Lower lobe of right lung (tissue), 2 donors: ENCODE measurements at regions not wholly inside any gene's neighbourhood (a gene's known extent, or its start where the extent isn't known, plus 50 kb on each side); places are given as distances from the start of the nearest gene placed in this dataset.
"Not testable (repeated sequence)": the region's sequence is repeated elsewhere in the genome, so short reads cannot be mapped to it uniquely, and the experiment has no call there.

ENCODE experiments used
- ATAC-seq, 2 donors: fragments of 200-7000 bp; cut with Tn5 transposase; one replicate each; pipeline ENCODE4 v1.9.1; 2020 to 2022; ENCODE audit warnings: mild to moderate bottlenecking in 2 of 2, moderate library complexity in 2 of 2
- DNase-seq: peaks from one replicate; pipeline ENCODE4 v3.0.0-alpha.2; 2020
- H3K27ac ChIP-seq: fragments of 200-600 bp; one replicate; pipeline ENCODE4 v1.8.0; 2022
- H3K27me3 ChIP-seq: fragments of 200-600 bp; one replicate; pipeline ENCODE4 v1.8.0; 2022; ENCODE audit warnings: low read depth
- H3K36me3 ChIP-seq: fragments of 200-600 bp; one replicate; pipeline ENCODE4 v1.8.0; 2022; ENCODE audit warnings: mild to moderate bottlenecking
- H3K4me1 ChIP-seq: fragments of 200-600 bp; one replicate; pipeline ENCODE4 v1.8.0; 2022
- H3K4me3 ChIP-seq: fragments of 200-600 bp; one replicate; pipeline ENCODE4 v1.8.0; 2022; ENCODE audit warnings: mild to moderate bottlenecking
- H3K9me3 ChIP-seq: fragments of 200-600 bp; one replicate; pipeline ENCODE4 v1.8.0; 2022
- CTCF ChIP-seq: fragments of 200-600 bp; IDR thresholded peaks from one replicate; pipeline ENCODE4 v1.8.0; 2022; ENCODE audit warnings: antibody characterized with exemption, mild to moderate bottlenecking
- intact Hi-C: fragments of 100-400 bp; cut with DNase I; formaldehyde crosslinking; loops from one replicate; pipeline ENCODE4 v1.11.0; 2022
- donor health status: DM: no; HTN: yes; CAD: no; lungs with severe emphysema.

- H3K4me3 ChIP-seq, result no peak overlapping the region
- intact Hi-C loops, result no loop called here
- no peak for TF ChIP-seq CTCF
Measured at GRCh38 chr10:57663401-57663800, 604.3 kb downstream of the IPMK start.

GRCh38 chr10:57661206-57661605, 606.5 kb downstream of the IPMK start:
- DNase-seq, result no peak
- TF ChIP-seq CTCF, result no peak
- H3K36me3 ChIP-seq, result no peaks in the 10 kb centered on the region
- no peaks in the 10 kb centered on the region for H3K27me3 ChIP-seq
- no peaks in the 10 kb centered on the region for H3K9me3 ChIP-seq
- H3K4me1 ChIP-seq, result no peaks in the 10 kb centered on the region
- H3K27ac ChIP-seq, result no peak overlapping the region
- no peak for ATAC-seq
- intact Hi-C loops, result no loop called here
- no peak overlapping the region for H3K4me3 ChIP-seq

More at GRCh38 chr10:57663401-57663800, 604.3 kb downstream of the IPMK start:
- no peaks in the 10 kb centered on the region for H3K27me3 ChIP-seq
- ATAC-seq (no peak), DNase-seq (no peak)
- H3K9me3 ChIP-seq, result no peaks in the 10 kb centered on the region
- H3K36me3 ChIP-seq, result no peaks in the 10 kb centered on the region
- H3K27ac ChIP-seq, result no peak overlapping the region
- no peaks in the 10 kb centered on the region for H3K4me1 ChIP-seq

- Histone ChIP-seq H3K4me1 (no peaks in the 10 kb centered on the region), H3K4me3 (no peak overlapping the region), H3K27me3 (no peaks in the 10 kb centered on the region), H3K36me3 (no peaks in the 10 kb centered on the region), H3K27ac (no peak overlapping the region), H3K9me3 (no peaks in the 10 kb centered on the region)
- ATAC-seq (peak; percentile 66 to 83), DNase-seq (peak; percentile 44)
- intact Hi-C loops, result no loop called here
- TF ChIP-seq CTCF, result peak; percentile 77
Measured at GRCh38 chr10:57657164-57657765, 610.4 kb downstream of the IPMK start.

GRCh38 chr10:57654856-57655255, 612.8 kb downstream of the IPMK start:
- Histone ChIP-seq H3K27ac (no peak overlapping the region), H3K27me3 (no peaks in the 10 kb centered on the region), H3K4me1 (no peaks in the 10 kb centered on the region), H3K4me3 (no peak overlapping the region), H3K36me3 (no peaks in the 10 kb centered on the region), H3K9me3 (no peaks in the 10 kb centered on the region)
- intact Hi-C loops, result no loop called here
- DNase-seq (no peak), ATAC-seq (no peak)
- TF ChIP-seq CTCF, result no peak

- H3K36me3 ChIP-seq, H3K4me1 ChIP-seq, DNase-seq, H3K27me3 ChIP-seq, H3K4me3 ChIP-seq, H3K9me3 ChIP-seq, intact Hi-C loops, ATAC-seq, H3K27ac ChIP-seq: not testable (repeated sequence)
Measured at GRCh38 chr10:57645108-57645507, 622.6 kb downstream of the IPMK start.

DNA sequence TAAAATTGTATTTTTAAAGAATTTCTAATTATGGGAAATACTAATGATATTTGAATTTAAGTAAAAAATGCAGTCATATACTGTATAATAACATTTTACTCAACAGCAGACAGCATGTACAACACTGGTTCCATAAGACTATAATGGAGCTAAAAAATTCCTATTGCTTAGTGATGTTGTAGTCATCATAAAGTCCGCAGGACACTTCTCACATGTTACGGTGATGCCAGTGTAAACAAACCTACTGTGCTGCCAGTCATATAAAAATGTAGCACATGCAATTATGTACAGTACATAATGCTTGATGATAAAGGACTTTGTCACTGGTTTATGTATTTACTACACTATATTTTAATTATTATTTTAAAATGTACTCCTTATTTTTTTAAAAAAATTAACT, 629.3 kb downstream of the IPMK start:
- ATAC-seq (no peak), DNase-seq (no peak)
- intact Hi-C loops, result no loop called here
- no peaks in the 10 kb centered on the region for H3K9me3 ChIP-seq
- no peak for TF ChIP-seq CTCF
- H3K4me3 ChIP-seq, result no peak overlapping the region
- H3K27me3 ChIP-seq, result no peaks in the 10 kb centered on the region
- H3K4me1 ChIP-seq, result no peaks in the 10 kb centered on the region
- H3K36me3 ChIP-seq, result no peaks in the 10 kb centered on the region
- H3K27ac ChIP-seq, result no peak overlapping the region
